Calu3 (cell line): ENCODE measurements at regions not wholly inside any gene's neighbourhood (a gene's known extent, or its start where the extent isn't known, plus 50 kb on each side); places are given as distances from the start of the nearest gene placed in this dataset.

Experiments used
- BruUV-seq: library from RNA; stranded (reverse); fragments of 400-500 nt; replicated peaks from 2 replicates; lab custom pipeline; 2021; lab: Mats Ljungman, UMichigan
- CTCF ChIA-PET: fragments of 300-600 bp; sonication (Branson Sonifier 250); formaldehyde crosslinking; loops from one replicate; lab custom pipeline; 2022; ENCODE audit warnings: antibody characterized with exemption; lab: Charles Lee
- DNase-seq: peaks from one replicate; pipeline ENCODE4 v3.0.0; 2022
- H3K27ac Mint-ChIP-seq: one replicate; pipeline ENCODE4 v1.8.0; 2022; ENCODE audit warnings: mixed read lengths; ENCODE audit not compliant: unreplicated experiment
- H3K27me3 Mint-ChIP-seq: one replicate; pipeline ENCODE4 v1.8.0; 2022; ENCODE audit warnings: mixed read lengths; ENCODE audit not compliant: unreplicated experiment
- H3K36me3 Mint-ChIP-seq: one replicate; pipeline ENCODE4 v1.8.0; 2022; ENCODE audit warnings: mild to moderate bottlenecking, moderate library complexity, mixed read lengths; ENCODE audit not compliant: insufficient read depth, unreplicated experiment
- H3K4me1 Mint-ChIP-seq: one replicate; pipeline ENCODE4 v1.8.0; 2022; ENCODE audit warnings: mild to moderate bottlenecking, low read depth, mixed read lengths; ENCODE audit not compliant: unreplicated experiment
- H3K4me3 Mint-ChIP-seq: one replicate; pipeline ENCODE4 v1.8.0; 2022; ENCODE audit warnings: mild to moderate bottlenecking, low read depth, moderate library complexity, mixed read lengths; ENCODE audit not compliant: unreplicated experiment
- H3K9me3 Mint-ChIP-seq: one replicate; pipeline ENCODE4 v1.8.0; 2022; ENCODE audit warnings: low read depth, mixed read lengths; ENCODE audit not compliant: unreplicated experiment
- CTCF ChIP-seq: fragments of 200-600 bp; IDR thresholded peaks from one replicate; pipeline ENCODE4 v1.8.0; 2022; ENCODE audit warnings: antibody characterized with exemption; ENCODE audit not compliant: unreplicated experiment
- intact Hi-C: fragments of 100-400 bp; cut with micrococcal nuclease; formaldehyde crosslinking; loops from one replicate; pipeline ENCODE4 v1.10.0; 2022; ENCODE audit not compliant: unreplicated experiment

DNA sequence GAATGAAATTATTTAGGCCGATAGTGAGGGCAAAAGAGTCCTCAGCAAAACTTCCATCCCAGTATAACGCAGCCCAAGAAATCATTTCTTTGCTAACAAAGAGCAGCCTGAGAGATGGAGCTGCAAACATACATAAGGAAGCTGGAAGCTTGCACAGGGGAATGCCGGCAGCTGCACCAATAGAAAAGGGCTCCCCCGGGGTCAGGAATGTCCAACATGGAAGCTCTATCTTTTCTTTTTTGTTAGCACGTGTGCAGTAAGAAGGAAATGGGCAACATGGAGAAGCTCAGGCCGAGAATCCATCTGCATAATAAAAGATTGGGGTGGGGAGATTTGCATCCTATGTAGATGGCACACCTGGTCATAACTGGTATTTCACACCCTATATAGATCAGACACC is 1363.5 kb upstream of the PCDH20 start:
- BruUV-seq: no TSS peak
- CTCF ChIA-PET: no interaction called here
- Mint-ChIP-seq H3K27ac (no peak overlapping the region), H3K27me3 (no peaks in the 10 kb centered on the region), H3K4me3 (no peak overlapping the region), H3K4me1 (no peaks in the 10 kb centered on the region), H3K36me3 (no peaks in the 10 kb centered on the region), H3K9me3 (peaks cover 2% of the 10 kb centered on the region)
- no peak for TF ChIP-seq CTCF
- no peak for DNase-seq
- intact Hi-C loops: no loop called here

DNA sequence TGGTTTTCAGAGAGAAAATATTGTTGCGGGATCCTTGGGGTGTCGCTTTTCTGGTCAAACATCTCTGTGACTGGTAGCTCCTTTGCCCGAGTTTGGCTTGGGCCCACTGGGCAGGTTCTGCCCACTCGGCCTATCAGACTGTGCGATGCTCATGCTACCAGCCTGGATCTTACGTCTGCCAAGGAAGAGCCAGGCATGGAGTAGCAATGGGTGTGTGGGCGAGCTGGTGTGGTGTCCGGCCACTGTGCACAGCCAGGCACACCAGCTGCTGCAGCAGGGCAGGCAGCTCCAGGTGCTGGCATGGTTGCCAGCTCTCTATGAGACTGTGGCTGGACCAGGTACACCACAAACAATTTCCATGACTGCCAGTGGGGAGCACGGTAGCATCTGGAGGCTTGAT is 1351.8 kb upstream of the PCDH20 start:
- intact Hi-C loops: no loop called here
- no peak for DNase-seq
- no peaks in the 10 kb centered on the region for H3K9me3 Mint-ChIP-seq
- H3K36me3 Mint-ChIP-seq: no peaks in the 10 kb centered on the region
- H3K4me3 Mint-ChIP-seq: no peak overlapping the region
- no TSS peak for BruUV-seq
- no peak overlapping the region for H3K27ac Mint-ChIP-seq
- CTCF ChIA-PET: no interaction called here
- H3K27me3 Mint-ChIP-seq: no peaks in the 10 kb centered on the region
- no peaks in the 10 kb centered on the region for H3K4me1 Mint-ChIP-seq
- no peak for TF ChIP-seq CTCF

DNA sequence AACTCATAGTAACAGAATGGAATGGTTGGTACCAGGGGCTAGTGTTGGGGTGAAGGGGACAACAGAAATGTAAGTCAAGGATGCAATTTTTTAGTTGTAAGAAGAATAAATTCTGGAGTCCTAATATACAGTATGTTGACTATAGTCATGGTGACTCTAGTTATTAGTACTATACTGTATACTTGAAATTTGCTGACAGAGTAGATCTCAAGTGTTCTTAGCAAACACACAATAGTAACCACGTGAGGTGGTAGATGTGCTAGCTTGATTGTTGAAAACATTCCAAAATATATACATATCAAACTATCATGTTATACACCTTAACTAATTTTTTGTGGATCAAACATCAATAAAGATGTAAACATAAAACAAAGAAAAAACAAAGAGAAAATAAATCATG is 1345.1 kb upstream of the PCDH20 start:
- H3K36me3 Mint-ChIP-seq: no peaks in the 10 kb centered on the region
- CTCF ChIA-PET: no interaction called here
- no peak for DNase-seq
- no TSS peak for BruUV-seq
- no peaks in the 10 kb centered on the region for H3K27me3 Mint-ChIP-seq
- intact Hi-C loops: no loop called here
- no peak overlapping the region for H3K27ac Mint-ChIP-seq
- no peaks in the 10 kb centered on the region for H3K4me1 Mint-ChIP-seq
- TF ChIP-seq CTCF: no peak
- H3K4me3 Mint-ChIP-seq: no peak overlapping the region
- no peaks in the 10 kb centered on the region for H3K9me3 Mint-ChIP-seq

DNA sequence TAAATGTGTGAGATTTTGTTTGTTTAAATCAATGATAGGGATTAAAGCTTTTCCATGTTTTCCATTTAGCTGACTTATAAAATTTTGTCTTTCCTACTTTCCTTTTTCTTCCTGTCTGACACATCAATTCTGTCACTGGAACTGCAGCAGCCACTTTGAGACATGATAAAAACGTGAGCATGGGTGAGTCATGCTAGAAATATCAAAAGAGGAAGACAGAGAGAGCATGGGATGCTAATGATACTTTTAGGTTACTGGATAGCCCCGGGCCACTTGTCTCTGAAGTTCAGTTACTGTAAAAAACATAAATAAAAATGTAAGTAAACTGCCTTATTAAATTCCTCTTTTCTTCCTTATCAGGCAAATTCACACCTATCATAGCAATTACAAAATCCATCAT is 1332.0 kb upstream of the PCDH20 start:
- H3K27ac Mint-ChIP-seq: no peak overlapping the region
- no TSS peak for BruUV-seq
- no peaks in the 10 kb centered on the region for H3K4me1 Mint-ChIP-seq
- no peak for DNase-seq
- CTCF ChIA-PET: no interaction called here
- no peaks in the 10 kb centered on the region for H3K27me3 Mint-ChIP-seq
- H3K4me3 Mint-ChIP-seq: no peak overlapping the region
- intact Hi-C loops: no loop called here
- no peaks in the 10 kb centered on the region for H3K36me3 Mint-ChIP-seq
- TF ChIP-seq CTCF: no peak
- H3K9me3 Mint-ChIP-seq: peaks cover 3% of the 10 kb centered on the region
